HCT116 (cell line): ENCODE measurements at regions not wholly inside any gene's neighbourhood (a gene's known extent, or its start where the extent isn't known, plus 50 kb on each side); places are given as distances from the start of the nearest gene placed in this dataset.

Experiments used
- ATAC-seq: fragments of 200-7000 bp; cut with Tn5 transposase; 2 replicates; pipeline ENCODE4 v1.9.1; 2020; ENCODE audit warnings: mild to moderate bottlenecking, moderate library complexity
- BruUV-seq: library from RNA; stranded (reverse); fragments of 400-500 nt; replicated peaks from 2 replicates; lab custom pipeline; 2021; lab: Mats Ljungman, UMichigan
- CTCF ChIA-PET: fragments of 300-600 bp; sonication (Branson Sonifier 250); formaldehyde crosslinking; loops from one replicate; lab custom pipeline; 2021; ENCODE audit warnings: antibody characterized with exemption; lab: Charles Lee
- POLR2A ChIA-PET: fragments of 300-600, 350-600 bp; sonication (Branson Sonifier 250); formaldehyde crosslinking; loops from one replicate; lab custom pipeline; 2021; ENCODE audit warnings: antibody characterized with exemption; lab: Charles Lee
- RAD21 ChIA-PET, 2 experiments: fragments of 300-600 bp; sonication (Branson Sonifier 250); formaldehyde crosslinking; loops; one replicate each; lab custom pipeline; 2023; ENCODE audit warnings: low total read pairs in 2 of 2; ENCODE audit not compliant: uncharacterized antibody in 2 of 2, unreplicated experiment in 2 of 2, low non-redundant PET in 1 of 2; lab: Charles Lee
- DNase-seq: peaks from one replicate; pipeline ENCODE4 v3.0.0-alpha.2; 2010; ENCODE audit warnings: low read depth, low spot score
- H2AFZ ChIP-seq: fragments of 200-600 bp; shearing (Covaris generic), sonication (generic); 2 replicates; pipeline ENCODE4 v1.6.1; 2017; ENCODE audit warnings: low read depth, mixed run types, mixed read lengths, antibody characterized with exemption, low read length; ENCODE audit not compliant: poor library complexity, severe bottlenecking
- H3K27ac ChIP-seq: 2 replicates; pipeline ENCODE4 v1.5.1; 2012; ENCODE audit warnings: low read depth, low read length
- H3K27me3 ChIP-seq: fragments of 200-600 bp; sonication (generic); 2 replicates; pipeline ENCODE4 v1.6.1; 2016; ENCODE audit warnings: mixed run types, low read length, mixed read lengths; ENCODE audit not compliant: insufficient read depth
- H3K36me3 ChIP-seq, 2 experiments: fragments of 200-500 bp in 1 of 2; fragments of 200-600 bp in 1 of 2; sonication (Bioruptor generic) in 1 of 2; sonication (generic) in 1 of 2; 2 replicates each; pipeline versions ENCODE4 v1.5.1 to v1.6.1; 2014 to 2016; ENCODE audit warnings: low read length in 2 of 2, inconsistent platforms in 1 of 2, mixed read lengths in 1 of 2, mixed run types in 1 of 2; ENCODE audit not compliant: insufficient read depth in 2 of 2, control insufficient read depth in 1 of 2
- H3K4me1 ChIP-seq, 2 experiments: fragments of 200-600 bp in 1 of 2; sonication (generic) in 1 of 2; 2 replicates each; pipeline versions ENCODE4 v1.5.1 to v1.6.1; 2012 to 2017; ENCODE audit warnings: low read length in 2 of 2, inconsistent platforms in 1 of 2, mild to moderate bottlenecking in 1 of 2, mixed read lengths in 1 of 2, mixed run types in 1 of 2, moderate library complexity in 1 of 2; ENCODE audit not compliant: insufficient read depth in 2 of 2, control insufficient read depth in 1 of 2
- H3K4me2 ChIP-seq: fragments of 200-600 bp; sonication (generic); 2 replicates; pipeline ENCODE4 v1.6.1; 2017; ENCODE audit warnings: mixed run types, low read length, mixed read lengths
- H3K4me3 ChIP-seq, 2 experiments: fragments of 200-600 bp in 1 of 2; sonication (generic) in 1 of 2; replicated peaks in 1 of 2; 2 replicates each; pipeline ENCODE4 v1.5.1; 2011 to 2016; ENCODE audit warnings: low read length in 2 of 2, control low read depth in 1 of 2, low read depth in 1 of 2, mild to moderate bottlenecking in 1 of 2, mixed read lengths in 1 of 2, mixed run types in 1 of 2
- H3K79me2 ChIP-seq: fragments of 200-600 bp; sonication (generic); 2 replicates; pipeline ENCODE4 v1.6.1; 2017; ENCODE audit warnings: mild to moderate bottlenecking, mixed run types, low read length, moderate library complexity, mixed read lengths; ENCODE audit not compliant: insufficient read depth
- H3K9ac ChIP-seq: fragments of 200-600 bp; sonication (generic); 2 replicates; pipeline ENCODE4 v1.6.1; 2016; ENCODE audit warnings: low read length, mixed read lengths
- H3K9me2 ChIP-seq: fragments of 200-600 bp; sonication (generic), shearing (Covaris generic); 2 replicates; pipeline ENCODE4 v1.6.1; 2017; ENCODE audit warnings: mixed run types, mild to moderate bottlenecking, moderate library complexity; ENCODE audit not compliant: insufficient read depth
- H3K9me3 ChIP-seq, 2 experiments: fragments of 200-500 bp in 1 of 2; fragments of 200-600 bp in 1 of 2; sonication (Bioruptor generic) in 1 of 2; sonication (generic) in 1 of 2; 2 replicates each; pipeline ENCODE4 v1.6.1; 2014 to 2017; ENCODE audit warnings: low read length in 2 of 2, mixed read lengths in 2 of 2, inconsistent platforms in 1 of 2, low read depth in 1 of 2, mild to moderate bottlenecking in 1 of 2, mixed run types in 1 of 2, moderate library complexity in 1 of 2; ENCODE audit not compliant: control insufficient read depth in 1 of 2, insufficient read depth in 1 of 2
- H4K20me1 ChIP-seq: fragments of 200-600 bp; sonication (generic), shearing (Covaris generic); 2 replicates; pipeline ENCODE4 v1.6.1; 2017; ENCODE audit warnings: mixed run types, mild to moderate bottlenecking, moderate library complexity; ENCODE audit not compliant: insufficient read depth
- EGR1 ChIP-seq: IDR thresholded peaks from 2 replicates; pipeline ENCODE4 v1.6.1; 2012; ENCODE audit warnings: low read depth
- ELF1 ChIP-seq: IDR thresholded peaks from 2 replicates; pipeline ENCODE4 v1.6.1; 2012; ENCODE audit warnings: low read depth, borderline replicate concordance
- EZH2phosphoT487 ChIP-seq: fragments of 200-600 bp; IDR thresholded peaks from 2 replicates; pipeline ENCODE4 v1.6.1; 2018; ENCODE audit warnings: antibody characterized with exemption, borderline replicate concordance
- FOSL1 ChIP-seq: IDR thresholded peaks from 2 replicates; pipeline ENCODE4 v1.6.1; 2012; ENCODE audit warnings: low read depth
- JUND ChIP-seq: IDR thresholded peaks from 2 replicates; pipeline ENCODE4 v1.6.1; 2012
- POLR2AphosphoS5 ChIP-seq: IDR thresholded peaks from 2 replicates; pipeline ENCODE4 v1.6.1; 2011; ENCODE audit warnings: mild to moderate bottlenecking, low read depth, low read length, moderate library complexity
- RAD21 ChIP-seq: IDR thresholded peaks from 2 replicates; pipeline ENCODE4 v1.6.1; 2012; ENCODE audit warnings: low read depth, mild to moderate bottlenecking
- SIN3A ChIP-seq: IDR thresholded peaks from 2 replicates; pipeline ENCODE4 v1.6.1; 2012; ENCODE audit warnings: low read depth
- SP1 ChIP-seq: IDR thresholded peaks from 2 replicates; pipeline ENCODE4 v1.6.1; 2012; ENCODE audit warnings: low read depth
- SRF ChIP-seq: IDR thresholded peaks from 2 replicates; pipeline ENCODE4 v1.6.1; 2012; ENCODE audit warnings: low read depth
- YY1 ChIP-seq: IDR thresholded peaks from 2 replicates; pipeline ENCODE4 v1.6.1; 2011; ENCODE audit warnings: low read length, low read depth, moderate library complexity, mild to moderate bottlenecking; ENCODE audit not compliant: insufficient replicate concordance; ENCODE audit errors: extremely low read depth
- ZFX ChIP-seq: fragments of 450-650 bp; IDR thresholded peaks from 2 replicates; pipeline ENCODE4 v1.6.1; 2017
- intact Hi-C: fragments of 100-400 bp; cut with micrococcal nuclease; formaldehyde crosslinking; loops from 2 replicates; pipeline ENCODE4 v1.10.0; 2022
- TF ChIP-seq, protein P1 (sequence below): IDR thresholded peaks from 2 replicates; pipeline ENCODE4 v1.6.1; 2012
- TF ChIP-seq, protein P2 (sequence below): IDR thresholded peaks from 2 replicates; pipeline ENCODE4 v1.6.1; 2012; ENCODE audit warnings: low read depth

DNA sequence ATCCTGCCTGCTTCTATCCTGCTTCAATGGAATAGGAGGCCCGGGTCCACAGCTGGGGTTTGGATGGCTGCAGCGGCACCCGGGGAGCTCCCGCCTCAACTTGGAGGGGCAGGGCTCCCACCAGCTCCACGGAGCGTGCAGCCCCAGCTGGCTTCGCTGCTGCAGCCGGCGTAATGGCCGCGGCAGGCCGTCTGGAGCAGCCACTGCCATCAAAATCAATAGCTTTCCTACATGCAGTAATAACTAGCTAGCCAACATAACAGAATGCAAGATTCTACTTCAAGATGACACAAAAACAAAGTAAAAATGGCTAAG is 154.2 kb upstream of the RMP24 start (continued):
- TF ChIP-seq EZH2phosphoT487: no peak
- TF ChIP-seq ELF1: no peak

DNA sequence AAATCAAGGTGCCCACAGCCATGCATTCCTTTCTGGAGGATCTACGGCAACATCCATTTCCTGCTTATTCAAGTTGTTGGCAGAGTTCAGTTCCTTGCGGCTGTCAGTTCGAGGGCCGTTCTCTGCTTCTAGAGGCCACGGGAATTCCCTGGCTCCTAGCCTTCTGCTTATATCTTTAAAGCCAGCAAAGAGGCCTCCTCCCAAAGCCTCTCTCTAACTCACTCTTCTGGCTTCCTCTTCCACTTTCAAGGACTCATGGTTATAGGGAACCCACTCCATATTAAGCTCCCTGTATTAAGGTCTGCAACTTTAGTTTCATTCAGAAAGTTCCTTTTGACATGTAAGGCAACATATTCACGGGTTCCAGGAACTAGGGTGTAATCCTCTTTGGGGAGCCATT is 150.1 kb upstream of the RMP24 start:
- DNase-seq (no peak), ATAC-seq (no peak)
- Histone ChIP-seq H3K4me1 (no peaks in the 10 kb centered on the region), H3K79me2 (no peaks in the 10 kb centered on the region), H3K4me2 (no peak overlapping the region), H3K27me3 (no peaks in the 10 kb centered on the region), H3K9me2 (no peaks in the 10 kb centered on the region), H3K36me3 (no peaks in the 10 kb centered on the region), H4K20me1 (no peaks in the 10 kb centered on the region), H2AFZ (no peak overlapping the region), H3K9ac (no peak overlapping the region), H3K9me3 (no peaks in the 10 kb centered on the region), H3K27ac (no peak overlapping the region), H3K4me3 (no peak overlapping the region)
- ChIA-PET CTCF (no interaction called here), POLR2A (no interaction called here), RAD21 (no interaction called here)
- no peak for TF ChIP-seq ELF1
- TF ChIP-seq POLR2AphosphoS5: no peak
- no peak for TF ChIP-seq SP1
- no peak for TF ChIP-seq ZFX
- TF ChIP-seq, protein P1, sequence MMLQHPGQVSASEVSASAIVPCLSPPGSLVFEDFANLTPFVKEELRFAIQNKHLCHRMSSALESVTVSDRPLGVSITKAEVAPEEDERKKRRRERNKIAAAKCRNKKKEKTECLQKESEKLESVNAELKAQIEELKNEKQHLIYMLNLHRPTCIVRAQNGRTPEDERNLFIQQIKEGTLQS: no peak
- TF ChIP-seq SIN3A: no peak
- no peak for TF ChIP-seq EZH2phosphoT487
- TF ChIP-seq JUND: no peak
- TF ChIP-seq, protein P2, sequence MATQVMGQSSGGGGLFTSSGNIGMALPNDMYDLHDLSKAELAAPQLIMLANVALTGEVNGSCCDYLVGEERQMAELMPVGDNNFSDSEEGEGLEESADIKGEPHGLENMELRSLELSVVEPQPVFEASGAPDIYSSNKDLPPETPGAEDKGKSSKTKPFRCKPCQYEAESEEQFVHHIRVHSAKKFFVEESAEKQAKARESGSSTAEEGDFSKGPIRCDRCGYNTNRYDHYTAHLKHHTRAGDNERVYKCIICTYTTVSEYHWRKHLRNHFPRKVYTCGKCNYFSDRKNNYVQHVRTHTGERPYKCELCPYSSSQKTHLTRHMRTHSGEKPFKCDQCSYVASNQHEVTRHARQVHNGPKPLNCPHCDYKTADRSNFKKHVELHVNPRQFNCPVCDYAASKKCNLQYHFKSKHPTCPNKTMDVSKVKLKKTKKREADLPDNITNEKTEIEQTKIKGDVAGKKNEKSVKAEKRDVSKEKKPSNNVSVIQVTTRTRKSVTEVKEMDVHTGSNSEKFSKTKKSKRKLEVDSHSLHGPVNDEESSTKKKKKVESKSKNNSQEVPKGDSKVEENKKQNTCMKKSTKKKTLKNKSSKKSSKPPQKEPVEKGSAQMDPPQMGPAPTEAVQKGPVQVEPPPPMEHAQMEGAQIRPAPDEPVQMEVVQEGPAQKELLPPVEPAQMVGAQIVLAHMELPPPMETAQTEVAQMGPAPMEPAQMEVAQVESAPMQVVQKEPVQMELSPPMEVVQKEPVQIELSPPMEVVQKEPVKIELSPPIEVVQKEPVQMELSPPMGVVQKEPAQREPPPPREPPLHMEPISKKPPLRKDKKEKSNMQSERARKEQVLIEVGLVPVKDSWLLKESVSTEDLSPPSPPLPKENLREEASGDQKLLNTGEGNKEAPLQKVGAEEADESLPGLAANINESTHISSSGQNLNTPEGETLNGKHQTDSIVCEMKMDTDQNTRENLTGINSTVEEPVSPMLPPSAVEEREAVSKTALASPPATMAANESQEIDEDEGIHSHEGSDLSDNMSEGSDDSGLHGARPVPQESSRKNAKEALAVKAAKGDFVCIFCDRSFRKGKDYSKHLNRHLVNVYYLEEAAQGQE: no peak
- no peak for TF ChIP-seq FOSL1
- no peak for TF ChIP-seq YY1
- TF ChIP-seq EGR1: no peak
- no peak for TF ChIP-seq SRF
- no peak for TF ChIP-seq RAD21
- no TSS peak for BruUV-seq
- intact Hi-C loops: no loop called here
